ENCODE measurements at regions not wholly inside any gene's neighbourhood (a gene's known extent, or its start where the extent isn't known, plus 50 kb on each side); places are given as distances from the start of the nearest gene placed in this dataset.
A peak's percentile ranks its signal among the peaks of the same experiment; 100 is the strongest.

GRCh38 chr5:82549263-82549662, 271.1 kb upstream of the RPS23 start:
- Histone ChIP-seq H3K27me3 (no peaks in the 10 kb centered on the region), H3K36me3 (no peaks in the 10 kb centered on the region), H3K4me3 (no peak overlapping the region), H3K27ac (no peak overlapping the region), H3K9me3 (no peaks in the 10 kb centered on the region), H3K4me1 (no peaks in the 10 kb centered on the region)
- no peak for TF ChIP-seq CTCF (IDR thresholded peaks at IDR 0.05)
- TF ChIP-seq POLR2AphosphoS5 (IDR thresholded peaks at IDR 0.05): no peak
- no peak for TF ChIP-seq POLR2A (IDR thresholded peaks at IDR 0.05)
- intact Hi-C loops (cut with DNase I; ENCODE audit: low total_unique reads): no loop called here
- DNase-seq (ENCODE audit: low spot score in 2 of 2): no peak

GRCh38 chr5:82544004-82544403, 265.9 kb upstream of the RPS23 start:
- Histone ChIP-seq H3K27me3 (no peaks in the 10 kb centered on the region), H3K4me1 (no peaks in the 10 kb centered on the region), H3K4me3 (no peak overlapping the region), H3K27ac (no peak overlapping the region), H3K9me3 (no peaks in the 10 kb centered on the region), H3K36me3 (no peaks in the 10 kb centered on the region)
- TF ChIP-seq CTCF (IDR thresholded peaks at IDR 0.05) (no peak), POLR2A (IDR thresholded peaks at IDR 0.05) (no peak), POLR2AphosphoS5 (IDR thresholded peaks at IDR 0.05) (no peak)
- intact Hi-C loops (cut with DNase I; ENCODE audit: low total_unique reads): no loop called here
- DNase-seq (ENCODE audit: low spot score in 2 of 2): no peak

GRCh38 chr5:82540301-82540700, 262.1 kb upstream of the RPS23 start:
- H3K4me3 ChIP-seq: no peak overlapping the region
- intact Hi-C loops (cut with DNase I; ENCODE audit: low total_unique reads): no loop called here
- H3K4me1 ChIP-seq: no peaks in the 10 kb centered on the region
- H3K9me3 ChIP-seq: no peaks in the 10 kb centered on the region
- DNase-seq (ENCODE audit: low spot score in 2 of 2): no peak
- no peaks in the 10 kb centered on the region for H3K27me3 ChIP-seq
- no peaks in the 10 kb centered on the region for H3K36me3 ChIP-seq
- TF ChIP-seq CTCF (IDR thresholded peaks at IDR 0.05) (no peak), POLR2AphosphoS5 (IDR thresholded peaks at IDR 0.05) (no peak), POLR2A (IDR thresholded peaks at IDR 0.05) (no peak)
- no peak overlapping the region for H3K27ac ChIP-seq

- no peaks in the 10 kb centered on the region for H3K36me3 ChIP-seq
- no peak for DNase-seq (ENCODE audit: low spot score in 2 of 2)
- H3K4me3 ChIP-seq: no peak overlapping the region
- intact Hi-C loops (cut with DNase I; ENCODE audit: low total_unique reads): no loop called here
- H3K27me3 ChIP-seq: no peaks in the 10 kb centered on the region
- H3K9me3 ChIP-seq: no peaks in the 10 kb centered on the region
- no peaks in the 10 kb centered on the region for H3K4me1 ChIP-seq
- H3K27ac ChIP-seq: peak overlapping the region in 1 of 2 donors; percentile 9
- TF ChIP-seq CTCF (IDR thresholded peaks at IDR 0.05) (no peak), POLR2AphosphoS5 (IDR thresholded peaks at IDR 0.05) (no peak), POLR2A (IDR thresholded peaks at IDR 0.05) (no peak)
Observed at GRCh38 chr5:82538339-82539034, 260.3 kb upstream of the RPS23 start.

DNA sequence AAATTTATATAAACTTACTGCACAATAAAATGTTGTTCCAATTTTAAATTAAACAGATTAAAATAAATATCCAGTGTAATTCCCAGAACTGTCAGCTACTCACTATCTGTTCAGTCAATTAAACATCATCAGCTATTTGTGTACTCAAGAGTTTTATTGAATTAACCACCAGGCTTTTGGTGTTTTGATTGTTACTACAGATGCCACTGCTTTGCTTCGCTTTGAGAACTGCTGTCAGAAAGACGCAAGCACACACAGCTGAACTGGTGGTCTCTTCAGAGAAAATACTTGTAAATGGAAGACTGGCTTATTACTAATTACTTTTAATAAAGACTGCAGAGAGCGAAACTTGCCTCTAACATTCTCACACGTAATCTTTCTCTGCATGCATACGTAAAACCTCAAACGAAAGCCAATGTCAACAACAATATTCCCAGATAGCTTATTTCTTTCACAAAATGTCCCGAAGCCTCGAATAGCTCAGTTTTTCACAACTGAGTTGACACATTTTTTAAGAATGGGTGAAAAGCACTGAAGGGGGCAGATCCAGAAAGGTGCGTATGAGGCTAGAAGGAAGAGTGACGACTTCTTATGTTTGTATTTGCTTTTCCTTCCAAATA, 259.6 kb upstream of the RPS23 start:
- no peaks in the 10 kb centered on the region for H3K4me1 ChIP-seq
- no peak overlapping the region for H3K27ac ChIP-seq
- H3K27me3 ChIP-seq: no peaks in the 10 kb centered on the region
- H3K36me3 ChIP-seq: no peaks in the 10 kb centered on the region
- no peaks in the 10 kb centered on the region for H3K9me3 ChIP-seq
- no peak overlapping the region for H3K4me3 ChIP-seq
- no peak for TF ChIP-seq POLR2AphosphoS5 (IDR thresholded peaks at IDR 0.05)
- TF ChIP-seq POLR2A (IDR thresholded peaks at IDR 0.05): no peak
- no peak for TF ChIP-seq CTCF (IDR thresholded peaks at IDR 0.05)
- DNase-seq (ENCODE audit: low spot score in 2 of 2): no peak
- intact Hi-C loops (cut with DNase I; ENCODE audit: low total_unique reads): no loop called here
